Memory B cell (primary cell): ENCODE measurements at regions not wholly inside any gene's neighbourhood (a gene's known extent, or its start where the extent isn't known, plus 50 kb on each side); places are given as distances from the start of the nearest gene placed in this dataset.
"Not testable (repeated sequence)": the region's sequence is repeated elsewhere in the genome, so short reads cannot be mapped to it uniquely, and the experiment has no call there.

ENCODE experiments used
- ATAC-seq: fragments of 150-1000 bp; cut with Tn5 transposase; 2 replicates; pipeline ENCODE4 v1.10.0; 2021; ENCODE audit warnings: low read depth, mild to moderate bottlenecking, moderate library complexity
- DNase-seq, 2 donors: peaks; one replicate each; pipeline ENCODE4 v3.0.0; 2022; ENCODE audit warnings: low spot score in 2 of 2
- H3K27ac Mint-ChIP-seq: one replicate; pipeline ENCODE4 v1.8.0; 2022; ENCODE audit warnings: mild to moderate bottlenecking, moderate library complexity, mixed read lengths
- H3K27me3 Mint-ChIP-seq: one replicate; pipeline ENCODE4 v1.8.0; 2022; ENCODE audit warnings: mixed read lengths
- H3K36me3 Mint-ChIP-seq: one replicate; pipeline ENCODE4 v1.8.0; 2022; ENCODE audit warnings: mild to moderate bottlenecking, mixed read lengths
- H3K4me1 Mint-ChIP-seq: one replicate; pipeline ENCODE4 v1.8.0; 2022; ENCODE audit warnings: mixed read lengths
- H3K4me3 Mint-ChIP-seq: one replicate; pipeline ENCODE4 v1.8.0; 2022; ENCODE audit warnings: mild to moderate bottlenecking, moderate library complexity, mixed read lengths
- H3K9me3 Mint-ChIP-seq: one replicate; pipeline ENCODE4 v1.8.0; 2022; ENCODE audit warnings: mixed read lengths

- H3K4me3 Mint-ChIP-seq, H3K27me3 Mint-ChIP-seq, H3K9me3 Mint-ChIP-seq, H3K27ac Mint-ChIP-seq, H3K4me1 Mint-ChIP-seq, H3K36me3 Mint-ChIP-seq, ATAC-seq, DNase-seq: not testable (repeated sequence)
Observed at GRCh38 chr5:34096033-34096432, 53.0 kb upstream of the C1QTNF3 start.

GRCh38 chr5:34099891-34100290 lies 56.9 kb upstream of the C1QTNF3 start:
- not testable (repeated sequence) for H3K27me3 Mint-ChIP-seq, H3K27ac Mint-ChIP-seq, ATAC-seq, DNase-seq, H3K4me1 Mint-ChIP-seq, H3K36me3 Mint-ChIP-seq, H3K9me3 Mint-ChIP-seq, H3K4me3 Mint-ChIP-seq

- H3K27ac Mint-ChIP-seq, H3K27me3 Mint-ChIP-seq, H3K4me1 Mint-ChIP-seq, H3K4me3 Mint-ChIP-seq, H3K36me3 Mint-ChIP-seq, ATAC-seq, H3K9me3 Mint-ChIP-seq, DNase-seq: not testable (repeated sequence)
Observed at GRCh38 chr5:34101567-34101966, 58.6 kb upstream of the C1QTNF3 start.

- H3K9me3 Mint-ChIP-seq, H3K36me3 Mint-ChIP-seq, H3K27me3 Mint-ChIP-seq, H3K4me3 Mint-ChIP-seq, H3K4me1 Mint-ChIP-seq, H3K27ac Mint-ChIP-seq, ATAC-seq, DNase-seq: not testable (repeated sequence)
Observed at GRCh38 chr5:34108897-34109296, 65.9 kb upstream of the C1QTNF3 start.

GRCh38 chr5:34124280-34124679 lies 81.3 kb upstream of the C1QTNF3 start:
- not testable (repeated sequence) for DNase-seq, ATAC-seq, H3K4me1 Mint-ChIP-seq, H3K4me3 Mint-ChIP-seq, H3K9me3 Mint-ChIP-seq, H3K27ac Mint-ChIP-seq, H3K27me3 Mint-ChIP-seq
- H3K36me3 Mint-ChIP-seq = peaks cover 22% of the 10 kb centered on the region

- not testable (repeated sequence) for DNase-seq, H3K27ac Mint-ChIP-seq, H3K4me1 Mint-ChIP-seq, ATAC-seq, H3K9me3 Mint-ChIP-seq, H3K4me3 Mint-ChIP-seq, H3K27me3 Mint-ChIP-seq
- H3K36me3 Mint-ChIP-seq = peaks cover 18% of the 10 kb centered on the region
Observed at GRCh38 chr5:34125354-34125753, 82.3 kb upstream of the C1QTNF3 start.

GRCh38 chr5:34126741-34127140 lies 83.7 kb upstream of the C1QTNF3 start:
- H3K9me3 Mint-ChIP-seq, DNase-seq, H3K4me3 Mint-ChIP-seq, ATAC-seq, H3K4me1 Mint-ChIP-seq, H3K27me3 Mint-ChIP-seq, H3K27ac Mint-ChIP-seq: not testable (repeated sequence)
- H3K36me3 Mint-ChIP-seq = peaks cover 18% of the 10 kb centered on the region

- not testable (repeated sequence) for H3K4me1 Mint-ChIP-seq, H3K27ac Mint-ChIP-seq, ATAC-seq, H3K4me3 Mint-ChIP-seq, H3K27me3 Mint-ChIP-seq, H3K9me3 Mint-ChIP-seq, DNase-seq
- peaks cover 11% of the 10 kb centered on the region for H3K36me3 Mint-ChIP-seq
Observed at GRCh38 chr5:34127818-34128217, 84.8 kb upstream of the C1QTNF3 start.

GRCh38 chr5:34128890-34129289 lies 85.9 kb upstream of the C1QTNF3 start:
- not testable (repeated sequence) for H3K4me1 Mint-ChIP-seq, H3K9me3 Mint-ChIP-seq, H3K4me3 Mint-ChIP-seq, DNase-seq, H3K27me3 Mint-ChIP-seq, H3K27ac Mint-ChIP-seq
- ATAC-seq = peak; percentile 49
- H3K36me3 Mint-ChIP-seq = peaks cover 11% of the 10 kb centered on the region

GRCh38 chr5:34154988-34155387 lies 112.0 kb upstream of the C1QTNF3 start:
- H3K27me3 Mint-ChIP-seq, H3K4me1 Mint-ChIP-seq, H3K4me3 Mint-ChIP-seq, DNase-seq, H3K9me3 Mint-ChIP-seq, ATAC-seq, H3K36me3 Mint-ChIP-seq: not testable (repeated sequence)
- H3K27ac Mint-ChIP-seq = peak overlapping the region; percentile 17

- not testable (repeated sequence) for DNase-seq, ATAC-seq, H3K9me3 Mint-ChIP-seq, H3K27me3 Mint-ChIP-seq, H3K4me3 Mint-ChIP-seq, H3K4me1 Mint-ChIP-seq, H3K27ac Mint-ChIP-seq, H3K36me3 Mint-ChIP-seq
Observed at GRCh38 chr5:34156703-34157414, 113.8 kb upstream of the C1QTNF3 start.

GRCh38 chr5:34160904-34161303 lies 117.9 kb upstream of the C1QTNF3 start:
- not testable (repeated sequence) for H3K4me3 Mint-ChIP-seq, H3K27me3 Mint-ChIP-seq, ATAC-seq, H3K4me1 Mint-ChIP-seq, H3K36me3 Mint-ChIP-seq, H3K9me3 Mint-ChIP-seq, H3K27ac Mint-ChIP-seq, DNase-seq

- not testable (repeated sequence) for H3K4me1 Mint-ChIP-seq, ATAC-seq, H3K27ac Mint-ChIP-seq, DNase-seq, H3K9me3 Mint-ChIP-seq, H3K4me3 Mint-ChIP-seq, H3K27me3 Mint-ChIP-seq
- H3K36me3 Mint-ChIP-seq = peaks cover 20% of the 10 kb centered on the region
Observed at GRCh38 chr5:34171398-34171797, 128.4 kb upstream of the C1QTNF3 start.

- H3K4me3 Mint-ChIP-seq, H3K27ac Mint-ChIP-seq, H3K4me1 Mint-ChIP-seq, H3K27me3 Mint-ChIP-seq, H3K9me3 Mint-ChIP-seq, ATAC-seq: not testable (repeated sequence)
- peak in 1 of 2 donors; percentile 19 for DNase-seq
- peaks cover 19% of the 10 kb centered on the region for H3K36me3 Mint-ChIP-seq
Observed at GRCh38 chr5:34179453-34180190, 136.6 kb upstream of the C1QTNF3 start.

GRCh38 chr5:34180225-34180624 lies 137.2 kb upstream of the C1QTNF3 start:
- H3K27ac Mint-ChIP-seq, H3K4me1 Mint-ChIP-seq, ATAC-seq, H3K4me3 Mint-ChIP-seq, H3K27me3 Mint-ChIP-seq, H3K9me3 Mint-ChIP-seq: not testable (repeated sequence)
- DNase-seq = peak in 1 of 2 donors; percentile 14
- H3K36me3 Mint-ChIP-seq = peaks cover 19% of the 10 kb centered on the region
